H1 (cell line): ENCODE measurements at regions not wholly inside any gene's neighbourhood (a gene's known extent, or its start where the extent isn't known, plus 50 kb on each side); places are given as distances from the start of the nearest gene placed in this dataset.

Source experiments
- CTCF ChIA-PET: fragments of 300-600 bp; sonication (Branson Sonifier 250); formaldehyde crosslinking; loops from one replicate; lab custom pipeline; 2021; ENCODE audit not compliant: partially characterized antibody; lab: Charles Lee
- POLR2A ChIA-PET: fragments of 300-600 bp; sonication (Branson Sonifier 250); formaldehyde crosslinking; loops from one replicate; lab custom pipeline; 2021; ENCODE audit warnings: inconsistent platforms; ENCODE audit not compliant: partially characterized antibody; lab: Charles Lee
- DNase-seq, 2 experiments: peaks; one replicate each; pipeline versions ENCODE4 v3.0.0 to v3.0.0-alpha.2; 2010 to 2022; ENCODE audit warnings: low spot score in 2 of 2, low read depth in 1 of 2, mixed read lengths in 1 of 2
- FAIRE-seq: peaks from 2 replicates; lab custom pipeline; 2011; peaks lifted over from hg19 to GRCh38; lab: Jason Lieb, UNC
- H2AFZ ChIP-seq: 2 replicates; pipeline ENCODE4 v1.8.1; 2012; ENCODE audit warnings: low read length, inconsistent platforms
- H2AK5ac ChIP-seq: 2 replicates; pipeline ENCODE4 v1.6.1; 2013; ENCODE audit warnings: low read depth, low read length
- H2BK120ac ChIP-seq: replicated peaks from 2 replicates; pipeline ENCODE3; 2013; ENCODE audit warnings: low read depth, low read length, inconsistent platforms
- H2BK12ac ChIP-seq: 2 replicates; pipeline ENCODE4 v1.6.1; 2013; ENCODE audit warnings: low read depth, low read length
- H2BK15ac ChIP-seq: 2 replicates; pipeline ENCODE4 v1.6.1; 2013; ENCODE audit warnings: low read length
- H2BK20ac ChIP-seq: 2 replicates; pipeline ENCODE4 v1.6.1; 2013; ENCODE audit warnings: low read length
- H2BK5ac ChIP-seq: 2 replicates; pipeline ENCODE4 v1.6.1; 2013; ENCODE audit warnings: low read depth, low read length
- H3K14ac ChIP-seq: 2 replicates; pipeline ENCODE4 v1.6.1; 2013; ENCODE audit warnings: inconsistent platforms; ENCODE audit not compliant: insufficient read length
- H3K18ac ChIP-seq: 2 replicates; pipeline ENCODE4 v1.6.1; 2013; ENCODE audit warnings: low read length; ENCODE audit errors: extremely low read depth
- H3K23ac ChIP-seq: 2 replicates; pipeline ENCODE4 v1.6.1; 2013; ENCODE audit warnings: inconsistent platforms; ENCODE audit not compliant: insufficient read length
- H3K23me2 ChIP-seq: 2 replicates; pipeline ENCODE4 v1.6.1; 2013; ENCODE audit warnings: low read depth, low read length
- H3K27ac ChIP-seq: 2 replicates; pipeline ENCODE4 v1.6.1; 2011; ENCODE audit warnings: low read depth, low read length, inconsistent platforms
- H3K27me3 ChIP-seq, 4 experiments: replicated peaks in 1 of 4; 1 replicate in 1 of 4; 2 replicates in 3 of 4; pipeline versions ENCODE4 v1.6.1 to v1.8.1; 2011 to 2013; ENCODE audit warnings: low read length in 3 of 4, mild to moderate bottlenecking in 3 of 4, inconsistent platforms in 2 of 4, mixed read lengths in 2 of 4, moderate library complexity in 1 of 4; ENCODE audit not compliant: control insufficient read depth in 3 of 4, insufficient read depth in 3 of 4; ENCODE audit errors: extremely low read depth in 1 of 4
- H3K36me3 ChIP-seq, 4 experiments: 2 replicates each; pipeline versions ENCODE4 v1.6.1 to v1.8.1; 2011 to 2013; ENCODE audit warnings: mild to moderate bottlenecking in 4 of 4, low read length in 3 of 4, moderate library complexity in 2 of 4, control low read depth in 1 of 4, inconsistent platforms in 1 of 4; ENCODE audit not compliant: insufficient read depth in 4 of 4, control insufficient read depth in 2 of 4
- H3K4ac ChIP-seq: replicated peaks from 2 replicates; pipeline ENCODE3; 2013; ENCODE audit warnings: low read length, low read depth, mixed read lengths, inconsistent platforms; ENCODE audit not compliant: insufficient read length
- H3K4me1 ChIP-seq, 4 experiments: replicated peaks in 1 of 4; 1 replicate in 1 of 4; 2 replicates in 3 of 4; pipeline versions ENCODE4 v1.6.1 to v1.8.1; 2011 to 2013; ENCODE audit warnings: low read length in 3 of 4, inconsistent platforms in 2 of 4, mixed read lengths in 1 of 4; ENCODE audit not compliant: insufficient read depth in 4 of 4, control insufficient read depth in 3 of 4
- H3K4me2 ChIP-seq, 2 experiments: 2 replicates each; pipeline versions ENCODE4 v1.6.1 to v1.8.1; 2011 to 2013; ENCODE audit warnings: low read depth in 2 of 2, low read length in 2 of 2, control low read depth in 1 of 2, inconsistent platforms in 1 of 2, mild to moderate bottlenecking in 1 of 2; ENCODE audit not compliant: insufficient read depth in 1 of 2
- H3K4me3 ChIP-seq, 4 experiments: fragments of 200-600, 300-600 bp in 1 of 4; sonication (generic), shearing (Covaris generic), sonication (Bioruptor Twin) in 1 of 4; 2 replicates each; pipeline versions ENCODE4 v1.5.1 to v1.8.1; 2011 to 2016; ENCODE audit warnings: low read length in 4 of 4, low read depth in 3 of 4, control low read depth in 2 of 4, inconsistent platforms in 2 of 4, mild to moderate bottlenecking in 2 of 4, mixed read lengths in 1 of 4, moderate library complexity in 1 of 4; ENCODE audit not compliant: insufficient read depth in 2 of 4; ENCODE audit errors: extremely low read depth in 1 of 4
- H3K56ac ChIP-seq: replicated peaks from 2 replicates; pipeline ENCODE3; 2013; ENCODE audit warnings: low read depth, mild to moderate bottlenecking, mixed read lengths, low read length, inconsistent platforms; ENCODE audit not compliant: insufficient read length
- H3K79me1 ChIP-seq: 2 replicates; pipeline ENCODE4 v1.6.1; 2013; ENCODE audit warnings: low read depth, low read length, control low read depth
- H3K79me2 ChIP-seq, 2 experiments: 2 replicates each; pipeline versions ENCODE4 v1.6.1 to v1.8.1; 2012 to 2013; ENCODE audit warnings: low read length in 2 of 2, mild to moderate bottlenecking in 2 of 2, inconsistent platforms in 1 of 2; ENCODE audit not compliant: insufficient read depth in 2 of 2, control insufficient read depth in 1 of 2
- H3K9ac ChIP-seq, 4 experiments: replicated peaks in 1 of 4; 1 replicate in 1 of 4; 2 replicates in 3 of 4; pipeline versions ENCODE4 v1.6.1 to v1.8.1; 2011 to 2013; ENCODE audit warnings: low read depth in 3 of 4, low read length in 3 of 4, control low read depth in 2 of 4, mild to moderate bottlenecking in 2 of 4, moderate library complexity in 2 of 4, inconsistent platforms in 1 of 4; ENCODE audit errors: extremely low read depth in 1 of 4
- H3K9me3 ChIP-seq, 2 experiments: 2 replicates each; pipeline versions ENCODE4 v1.6.1 to v1.8.1; 2012 to 2013; ENCODE audit warnings: mild to moderate bottlenecking in 2 of 2, moderate library complexity in 2 of 2, control low read depth in 1 of 2, inconsistent platforms in 1 of 2, low read depth in 1 of 2, low read length in 1 of 2, mixed read lengths in 1 of 2; ENCODE audit not compliant: insufficient read depth in 2 of 2
- H4K20me1 ChIP-seq, 2 experiments: replicated peaks in 1 of 2; 2 replicates each; pipeline versions ENCODE3 to v1.8.1; 2011 to 2013; ENCODE audit warnings: inconsistent platforms in 2 of 2, low read length in 2 of 2, mild to moderate bottlenecking in 1 of 2; ENCODE audit not compliant: insufficient read depth in 2 of 2, control insufficient read depth in 1 of 2
- H4K5ac ChIP-seq: 2 replicates; pipeline ENCODE4 v1.6.1; 2013; ENCODE audit warnings: low read length, low read depth, mixed read lengths, inconsistent platforms; ENCODE audit not compliant: insufficient read length
- H4K8ac ChIP-seq: 2 replicates; pipeline ENCODE4 v1.8.0; 2013; ENCODE audit warnings: mild to moderate bottlenecking, moderate library complexity, low read length, inconsistent platforms; ENCODE audit not compliant: insufficient read depth; ENCODE audit errors: extremely low read depth
- H4K91ac ChIP-seq: replicated peaks from 2 replicates; pipeline ENCODE3; 2013; ENCODE audit warnings: low read length, mixed read lengths, inconsistent platforms; ENCODE audit not compliant: insufficient read length
- BRCA1 ChIP-seq: IDR thresholded peaks from 2 replicates; pipeline ENCODE4 v1.6.1; 2012; ENCODE audit warnings: low read depth, low read length, improper control_type of control experiment
- KDM1A ChIP-seq: fragments of 200-600, 300-600 bp; sonication (generic); IDR thresholded peaks from 2 replicates; pipeline ENCODE4 v1.7.1; 2016; ENCODE audit warnings: mild to moderate bottlenecking, low read length, borderline replicate concordance
- RNF2 ChIP-seq: fragments of 200-900, 300-1000 bp; sonication (generic); IDR thresholded peaks from 2 replicates; pipeline ENCODE4 v1.7.1; 2016; ENCODE audit warnings: borderline replicate concordance, low read depth, mild to moderate bottlenecking, antibody characterized with exemption, low read length; ENCODE audit not compliant: poor library complexity, severe bottlenecking; ENCODE audit errors: missing control alignments
- SUZ12 ChIP-seq: fragments of 200-600 bp; sonication (generic); IDR thresholded peaks from 2 replicates; pipeline ENCODE4 v1.6.1; 2012; ENCODE audit warnings: mild to moderate bottlenecking, inconsistent platforms, low read length, moderate library complexity, mixed read lengths
- YY1 ChIP-seq: IDR thresholded peaks from 2 replicates; pipeline ENCODE4 v1.6.1; 2011; ENCODE audit warnings: low read depth, mild to moderate bottlenecking, low read length
- WGBS, 2 experiments: shearing (Covaris generic) in 1 of 2; methylation state at CpG; one replicate each; pipeline versions ENCODE4 v1.1.6 to v1.1.7; 2013 to 2015; ENCODE audit warnings: low lambda C conversion rate in 2 of 2, mixed read lengths in 2 of 2, inconsistent platforms in 1 of 2, low coverage in 1 of 2, missing lambda C conversion rate in 1 of 2; ENCODE audit not compliant: insufficient replicate concordance in 2 of 2, insufficient coverage in 1 of 2, insufficient read length in 1 of 2; ENCODE audit errors: extremely low coverage in 1 of 2, missing lambda C conversion rate in 1 of 2; 5-methylcytosine and 5-hydroxymethylcytosine counted together

- H3K36me3 ChIP-seq, result no peaks in the 10 kb centered on the region
- no peaks in the 10 kb centered on the region for H3K9me3 ChIP-seq
- POLR2A ChIA-PET, result no interaction called here
- no peak overlapping the region for H2AK5ac ChIP-seq
- no peak overlapping the region for H3K56ac ChIP-seq
- no peak overlapping the region for H3K14ac ChIP-seq
- no peak overlapping the region for H3K4me2 ChIP-seq
- no peaks in the 10 kb centered on the region for H3K27me3 ChIP-seq
- H3K4ac ChIP-seq, result no peak overlapping the region
- H3K79me2 ChIP-seq, result no peaks in the 10 kb centered on the region
- no peak for TF ChIP-seq BRCA1
- TF ChIP-seq RNF2, result no peak
- no peak for TF ChIP-seq YY1
- no peak for TF ChIP-seq SUZ12
- no peak for TF ChIP-seq KDM1A
- H3K27ac ChIP-seq, result no peak overlapping the region
- H2BK12ac ChIP-seq, result no peak overlapping the region
- H4K5ac ChIP-seq, result no peak overlapping the region
- H2BK20ac ChIP-seq, result no peak overlapping the region
- 84% methylated on average over 3 of the region's 3 CpGs; no CpG with 5 or more reads in 1 of the 2 experiments for WGBS, 2 experiments
- no peak overlapping the region for H4K8ac ChIP-seq
- DNase-seq (no peak), FAIRE-seq (no peak)
- H3K9ac ChIP-seq, result no peak overlapping the region
- peaks cover 0 to 7% (median 2%) of the 10 kb centered on the region in 4 experiments; a peak in 2 of 7 replicates for H3K4me1 ChIP-seq
- no peaks in the 10 kb centered on the region for H4K20me1 ChIP-seq
- H3K23ac ChIP-seq, result no peak overlapping the region
- CTCF ChIA-PET, result no interaction called here
- H2BK15ac ChIP-seq, result no peak overlapping the region
- no peak overlapping the region for H2AFZ ChIP-seq
- H3K79me1 ChIP-seq, result no peaks in the 10 kb centered on the region
- no peaks in the 10 kb centered on the region for H3K23me2 ChIP-seq
- no peak overlapping the region for H2BK120ac ChIP-seq
- H3K4me3 ChIP-seq, result no peak overlapping the region
- no peak overlapping the region for H3K18ac ChIP-seq
- no peak overlapping the region for H4K91ac ChIP-seq
- H2BK5ac ChIP-seq, result no peak overlapping the region
Observed at GRCh38 chr6:163760860-163761259, 346.3 kb downstream of the QKI start.
